GM10266 (cell line): ENCODE measurements at regions not wholly inside any gene's neighbourhood (a gene's known extent, or its start where the extent isn't known, plus 50 kb on each side); places are given as distances from the start of the nearest gene placed in this dataset.

Source experiments
- DNase-seq: peaks from one replicate; pipeline ENCODE4 v3.0.0; 2012; ENCODE audit errors: extremely low spot score
- TF ChIP-seq, protein P1 (sequence below): IDR thresholded peaks from 2 replicates; pipeline ENCODE4 v1.5.1; 2012; ENCODE audit warnings: mild to moderate bottlenecking, low read depth; ENCODE audit not compliant: control insufficient read depth, insufficient read depth; ENCODE audit errors: missing control alignments

DNA sequence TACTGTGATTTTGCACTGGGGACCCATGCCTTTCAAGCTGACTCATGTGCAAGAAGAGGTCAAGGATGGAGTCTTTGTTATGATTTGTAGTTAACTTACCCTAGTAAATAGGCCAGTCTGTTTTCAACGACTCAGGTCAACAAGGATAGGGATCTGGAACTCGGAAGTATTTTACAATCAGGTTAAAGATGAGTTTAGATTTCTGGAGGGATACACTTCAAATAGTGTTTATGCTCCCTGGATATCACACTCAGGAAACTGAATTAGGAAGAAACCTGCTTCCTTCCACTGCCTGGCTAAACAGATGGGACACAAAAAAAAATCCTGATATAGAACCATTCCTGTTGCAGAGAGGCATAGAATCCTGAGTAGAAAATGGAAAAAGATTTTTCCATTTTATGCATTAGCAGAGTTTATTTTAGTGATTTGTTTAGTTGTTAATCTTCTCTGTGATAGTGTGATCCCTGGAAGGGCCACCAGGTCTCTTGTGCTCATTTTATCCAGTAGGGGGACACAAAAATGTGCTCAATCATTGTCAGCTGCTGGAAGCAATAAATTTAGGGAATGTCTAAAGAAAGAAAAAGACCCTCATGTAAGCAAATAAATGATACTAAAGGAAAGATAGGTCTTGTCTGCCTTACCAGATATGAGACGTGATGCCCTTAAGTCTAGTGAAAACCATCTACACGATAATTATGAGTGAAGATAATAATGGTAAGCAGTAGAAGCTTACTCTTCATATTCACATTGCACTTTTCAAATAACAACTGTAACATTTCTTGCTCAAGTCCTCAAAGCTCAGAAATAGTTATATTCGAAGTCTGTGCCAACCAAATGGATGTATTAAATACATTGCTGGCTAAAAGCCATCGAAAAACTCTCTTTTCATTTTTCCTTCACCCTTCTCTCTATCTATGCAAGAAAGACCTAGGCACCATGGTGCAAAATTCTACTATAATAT lies 452.1 kb upstream of the KCNMB2 start:
- TF ChIP-seq, protein P1, sequence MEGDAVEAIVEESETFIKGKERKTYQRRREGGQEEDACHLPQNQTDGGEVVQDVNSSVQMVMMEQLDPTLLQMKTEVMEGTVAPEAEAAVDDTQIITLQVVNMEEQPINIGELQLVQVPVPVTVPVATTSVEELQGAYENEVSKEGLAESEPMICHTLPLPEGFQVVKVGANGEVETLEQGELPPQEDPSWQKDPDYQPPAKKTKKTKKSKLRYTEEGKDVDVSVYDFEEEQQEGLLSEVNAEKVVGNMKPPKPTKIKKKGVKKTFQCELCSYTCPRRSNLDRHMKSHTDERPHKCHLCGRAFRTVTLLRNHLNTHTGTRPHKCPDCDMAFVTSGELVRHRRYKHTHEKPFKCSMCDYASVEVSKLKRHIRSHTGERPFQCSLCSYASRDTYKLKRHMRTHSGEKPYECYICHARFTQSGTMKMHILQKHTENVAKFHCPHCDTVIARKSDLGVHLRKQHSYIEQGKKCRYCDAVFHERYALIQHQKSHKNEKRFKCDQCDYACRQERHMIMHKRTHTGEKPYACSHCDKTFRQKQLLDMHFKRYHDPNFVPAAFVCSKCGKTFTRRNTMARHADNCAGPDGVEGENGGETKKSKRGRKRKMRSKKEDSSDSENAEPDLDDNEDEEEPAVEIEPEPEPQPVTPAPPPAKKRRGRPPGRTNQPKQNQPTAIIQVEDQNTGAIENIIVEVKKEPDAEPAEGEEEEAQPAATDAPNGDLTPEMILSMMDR = peak; percentile 31

DNA sequence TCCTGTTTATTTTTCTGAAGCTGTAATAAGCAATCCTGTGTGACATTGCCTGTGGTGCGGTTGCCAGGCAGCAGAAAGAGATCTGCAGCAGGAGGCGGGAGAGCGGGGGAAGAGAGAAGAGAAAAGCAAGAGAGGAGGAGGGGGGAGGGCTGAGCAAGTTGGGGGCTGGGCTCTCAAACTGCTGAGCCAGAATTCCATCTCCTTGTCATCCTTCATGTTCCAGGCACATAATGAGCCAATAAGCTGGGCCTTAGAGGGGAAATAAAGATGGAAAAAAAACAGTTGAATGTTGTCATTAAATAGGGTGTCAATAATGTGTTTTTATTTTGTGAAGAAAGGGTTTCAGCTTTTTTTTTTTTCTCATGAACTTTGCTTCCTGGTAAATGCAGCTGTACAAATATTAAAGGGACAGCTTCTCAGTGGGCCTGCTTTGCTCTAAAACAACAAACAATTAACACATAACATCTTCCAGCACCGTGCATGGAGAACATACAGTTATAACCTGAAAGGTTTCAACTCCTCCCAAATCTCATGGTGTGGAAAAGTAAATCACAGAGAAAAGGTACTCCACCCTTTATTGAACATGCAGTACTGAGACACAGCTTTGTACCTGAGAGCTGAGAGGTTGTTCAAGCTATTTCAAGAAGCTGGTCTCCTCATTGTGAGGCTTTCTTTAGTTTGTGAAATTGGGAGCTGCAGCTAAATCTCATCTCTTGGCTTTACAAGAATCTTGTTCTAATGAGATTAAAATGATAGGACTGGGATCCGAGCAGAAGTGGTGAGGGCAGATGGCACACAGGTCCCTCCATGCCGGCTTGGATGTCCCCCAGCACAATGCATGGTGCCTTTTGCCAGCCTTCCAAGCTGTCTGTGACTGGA lies 451.1 kb upstream of the KCNMB2 start:
- TF ChIP-seq, protein P1 = no peak
- no peak for DNase-seq

More for the DNA sequence above, 452.1 kb upstream of the KCNMB2 start:
- no peak for DNase-seq

DNA sequence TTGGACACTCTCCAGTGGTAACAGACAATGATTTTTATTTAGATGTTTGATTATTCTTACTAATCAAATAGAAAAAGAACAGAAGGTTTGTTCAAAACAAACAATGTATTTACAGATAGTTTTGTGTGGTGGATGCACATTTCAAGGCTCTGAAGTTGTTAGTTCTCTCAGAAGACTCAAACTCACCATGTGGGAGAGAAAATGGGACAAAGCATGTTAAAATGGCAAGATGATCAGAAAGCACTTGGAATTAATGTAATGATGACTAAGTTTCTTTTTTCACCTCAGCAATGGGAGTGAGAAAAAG lies 450.5 kb upstream of the KCNMB2 start:
- TF ChIP-seq, protein P1 = no peak
- DNase-seq = no peak

DNA sequence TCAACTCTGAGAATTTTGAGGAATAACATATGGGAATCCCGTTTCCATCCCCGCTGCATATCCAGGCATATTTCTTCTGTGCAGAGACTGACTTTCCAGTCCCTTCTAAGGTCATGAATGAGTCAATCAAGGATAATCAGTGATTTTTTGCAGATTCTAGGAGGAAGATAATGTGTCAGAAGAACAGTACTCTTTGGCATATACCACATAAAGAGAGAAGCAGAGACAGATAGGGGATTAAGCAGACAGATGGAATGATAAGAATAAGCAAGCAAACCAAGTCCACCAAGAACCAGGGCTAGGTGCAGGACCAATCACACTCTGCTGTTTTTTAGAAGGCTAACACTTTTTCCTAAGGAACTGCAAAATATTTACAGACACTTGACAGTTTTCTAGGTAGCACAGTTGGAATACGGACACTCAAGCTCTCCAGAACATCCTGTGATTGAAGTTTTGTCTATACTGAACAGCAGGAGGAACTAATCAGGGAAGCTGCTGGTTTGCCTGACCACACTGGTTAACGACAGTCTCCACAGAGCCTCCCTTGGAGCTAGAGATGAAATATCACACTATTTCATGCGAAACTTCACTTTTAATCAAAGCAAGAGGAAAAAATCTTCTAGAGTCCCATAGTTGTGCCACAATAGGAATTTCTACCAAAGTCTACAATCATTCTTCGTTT lies 450.0 kb upstream of the KCNMB2 start:
- DNase-seq = no peak
- TF ChIP-seq, protein P1 = no peak

DNA sequence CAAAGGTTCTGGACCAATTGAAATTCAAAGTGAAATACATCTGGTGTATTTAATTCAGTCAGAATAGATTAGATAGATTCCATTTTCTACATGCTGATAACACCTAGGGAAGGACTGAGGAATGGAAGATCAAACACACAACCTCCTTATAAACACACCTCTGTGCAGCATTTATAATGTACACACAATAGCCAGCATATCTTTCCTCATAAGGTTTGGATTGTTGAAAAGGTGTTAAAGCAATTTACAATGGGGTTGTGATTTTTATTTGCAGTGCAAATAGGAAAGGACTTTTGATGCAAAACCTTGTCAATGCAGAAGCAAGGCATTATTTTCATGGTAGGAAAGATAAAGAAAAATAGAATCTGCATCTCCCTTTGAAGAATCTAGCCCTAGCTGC lies 448.9 kb upstream of the KCNMB2 start:
- TF ChIP-seq, protein P1 = no peak
- no peak for DNase-seq

DNA sequence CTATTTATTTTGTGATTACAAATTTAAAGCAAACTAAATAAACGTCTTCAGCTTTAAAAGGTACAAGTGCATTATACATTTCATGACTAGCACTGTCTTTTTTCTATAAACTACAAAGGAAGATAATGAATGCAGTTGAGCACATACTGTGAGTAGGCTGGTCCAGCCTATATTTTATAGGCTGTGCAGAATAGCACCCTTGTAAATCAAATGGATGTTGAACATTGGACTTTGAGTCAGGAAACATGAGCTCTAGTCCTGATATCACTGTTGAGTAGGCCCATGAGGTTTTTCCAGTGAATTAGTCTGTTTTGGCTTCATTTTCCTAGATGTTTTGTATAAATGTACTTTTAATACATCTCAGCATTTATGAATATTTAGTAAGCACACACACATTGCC lies 447.3 kb upstream of the KCNMB2 start:
- DNase-seq = no peak
- TF ChIP-seq, protein P1 = no peak
